ENCODE measurements at regions not wholly inside any gene's neighbourhood (a gene's known extent, or its start where the extent isn't known, plus 50 kb on each side); places are given as distances from the start of the nearest gene placed in this dataset.
"Not testable (repeated sequence)": the region's sequence is repeated elsewhere in the genome, so short reads cannot be mapped to it uniquely, and the experiment has no call there.

DNA sequence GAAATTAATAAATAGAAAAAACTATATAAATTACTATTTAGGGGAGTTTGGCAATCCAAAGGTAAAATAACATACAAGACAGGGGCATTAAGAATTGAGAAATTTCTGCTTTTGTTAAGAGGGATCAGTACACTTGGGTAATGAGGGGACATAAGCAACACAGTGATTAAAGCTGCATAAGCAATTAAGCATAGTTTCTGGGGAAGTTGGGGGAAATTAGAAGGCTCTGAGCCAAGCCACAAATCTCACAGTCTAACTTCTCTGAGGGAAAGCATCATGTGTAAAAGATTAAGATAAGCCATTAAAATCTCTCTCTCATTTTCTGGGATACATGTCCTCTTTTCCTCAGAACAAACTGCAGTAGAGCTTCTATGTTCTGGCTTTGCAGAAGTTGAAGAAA is 533.9 kb upstream of the LRFN5 start:
- no peak for DNase-seq (ENCODE audit: low read depth)

DNA sequence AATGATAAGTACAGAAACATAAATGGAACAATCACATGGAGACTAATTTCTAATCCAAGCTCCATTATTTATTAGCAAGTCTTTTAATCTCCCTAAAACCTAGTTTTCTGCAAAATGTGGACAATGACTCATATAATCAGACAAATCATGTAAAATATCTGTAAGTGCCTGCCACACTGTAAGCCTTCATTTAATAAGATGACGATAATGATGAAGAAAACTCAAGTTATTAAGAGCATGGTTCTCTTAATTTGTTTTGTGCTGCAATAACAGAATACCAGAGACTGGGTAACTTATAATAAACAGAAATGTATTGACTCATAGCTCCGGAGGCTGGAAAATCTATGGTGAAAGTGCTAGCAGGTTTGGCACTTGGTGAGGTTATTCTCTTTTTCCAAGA is 535.3 kb upstream of the LRFN5 start:
- no peak for DNase-seq (ENCODE audit: low read depth)

DNA sequence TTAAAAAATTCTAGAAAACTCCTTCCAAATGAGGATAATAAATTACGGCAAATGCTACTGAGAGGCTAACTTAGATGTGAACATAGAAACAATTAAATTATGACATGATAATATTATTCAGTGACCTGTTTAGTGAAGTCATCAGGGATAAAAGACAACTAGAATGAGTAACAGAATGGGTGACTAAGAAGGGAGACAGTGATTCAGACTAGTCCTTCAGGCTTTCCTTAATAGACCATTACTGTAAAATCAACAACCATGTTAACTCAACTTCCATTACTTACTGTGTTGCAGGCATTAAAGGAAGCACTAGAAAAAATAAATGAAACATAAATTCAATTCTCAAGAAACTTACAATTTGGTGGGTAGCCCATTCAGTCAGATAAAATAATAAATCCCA is 543.9 kb upstream of the LRFN5 start:
- no peak for DNase-seq (ENCODE audit: low read depth)

DNA sequence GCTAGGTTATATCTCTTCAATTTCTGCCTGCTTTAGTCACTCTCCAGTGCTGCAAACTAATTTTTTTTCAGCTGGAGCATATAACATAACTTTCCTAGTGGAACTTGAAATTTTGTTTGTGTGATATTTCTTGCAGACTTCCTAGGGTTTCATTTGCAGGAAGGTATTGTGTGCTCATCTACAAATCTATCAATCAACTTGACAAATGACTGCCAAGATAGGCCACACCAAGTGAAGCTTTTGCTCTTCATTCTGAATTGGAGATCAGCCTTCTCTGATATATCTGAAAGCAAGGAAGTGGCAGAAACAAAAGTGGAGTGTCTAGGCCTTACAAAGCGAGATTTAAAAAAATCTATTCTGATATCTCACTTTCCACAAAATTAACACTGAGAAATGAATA is 551.1 kb upstream of the LRFN5 start:
- no peak for DNase-seq (ENCODE audit: low read depth)

DNA sequence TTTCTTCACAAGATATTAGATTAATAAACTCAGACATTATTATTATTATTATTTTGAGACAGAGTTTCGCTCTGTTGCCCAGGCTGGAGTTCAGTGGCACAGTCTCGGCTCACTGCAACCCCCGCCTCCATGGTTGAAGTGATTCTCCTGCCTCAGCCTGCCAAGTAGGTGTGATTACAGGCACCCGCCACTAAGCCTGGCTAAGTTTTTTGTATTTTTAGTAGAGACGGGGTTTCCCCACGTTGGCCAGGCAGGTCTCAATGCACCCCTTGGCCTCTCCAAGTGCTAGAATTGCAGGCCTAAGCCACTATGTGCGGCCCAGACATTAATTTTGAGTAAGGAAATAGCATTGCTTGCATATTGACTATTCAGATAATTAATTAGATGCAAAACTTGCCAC is 554.9 kb upstream of the LRFN5 start:
- DNase-seq (ENCODE audit: low read depth), result no peak

DNA sequence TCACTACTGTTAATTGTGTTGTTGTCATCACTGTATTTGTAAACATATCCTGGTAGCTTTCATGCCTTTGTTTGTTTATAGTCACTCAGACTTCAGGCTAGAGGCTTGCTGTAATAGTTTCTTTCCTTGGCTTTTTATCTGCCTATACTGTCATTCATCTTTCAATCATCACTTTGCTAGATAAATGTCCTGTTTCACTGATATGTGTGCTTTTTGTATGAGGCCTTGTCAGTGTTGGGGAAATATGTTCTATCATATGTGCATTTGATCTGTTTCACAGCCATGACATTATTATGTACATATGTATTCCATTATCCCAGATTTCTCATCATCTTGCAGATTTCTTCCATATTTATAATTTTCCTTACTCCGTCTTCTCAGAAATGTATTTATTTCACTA is 558.9 kb upstream of the LRFN5 start:
- DNase-seq (ENCODE audit: low read depth), result no peak

DNA sequence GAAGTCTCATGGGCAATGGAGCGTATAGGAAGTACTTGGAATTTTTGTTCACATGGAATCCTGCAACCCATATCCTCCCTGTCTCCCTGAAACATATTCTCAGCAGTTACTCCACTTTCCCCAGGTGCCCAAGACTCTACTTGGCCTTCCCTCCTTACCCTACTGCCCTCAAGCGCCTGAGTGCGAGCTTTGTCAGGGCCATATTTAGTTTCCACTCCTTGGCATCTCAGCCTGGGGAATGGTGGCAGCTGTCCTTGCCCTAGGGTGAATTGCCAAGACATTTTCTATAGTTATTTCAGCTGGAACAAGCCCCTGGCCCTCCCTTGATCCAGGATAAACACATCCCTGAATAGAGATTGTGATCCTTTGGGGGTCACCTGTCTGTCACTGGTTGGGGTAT is 569.3 kb upstream of the LRFN5 start:
- no peak for DNase-seq (ENCODE audit: low read depth)

DNA sequence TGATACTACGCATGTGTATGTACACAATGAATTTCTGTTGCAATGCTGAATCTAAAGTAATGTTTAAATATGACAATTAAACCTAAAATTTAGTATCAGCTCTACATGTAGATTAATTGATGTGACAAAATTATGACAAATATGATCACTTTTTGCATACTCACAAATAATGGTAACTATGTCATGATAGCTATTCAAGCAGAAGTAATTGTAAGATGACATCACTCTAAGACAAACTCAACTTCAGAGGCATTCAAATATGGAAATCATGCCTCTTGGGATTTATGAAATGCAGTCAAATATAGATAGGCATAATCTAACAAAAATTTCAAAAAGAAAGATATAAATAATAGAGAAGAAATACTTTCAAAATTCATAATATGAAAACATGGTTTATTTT is 571.7 kb upstream of the LRFN5 start:
- DNase-seq (ENCODE audit: low read depth), result no peak

DNA sequence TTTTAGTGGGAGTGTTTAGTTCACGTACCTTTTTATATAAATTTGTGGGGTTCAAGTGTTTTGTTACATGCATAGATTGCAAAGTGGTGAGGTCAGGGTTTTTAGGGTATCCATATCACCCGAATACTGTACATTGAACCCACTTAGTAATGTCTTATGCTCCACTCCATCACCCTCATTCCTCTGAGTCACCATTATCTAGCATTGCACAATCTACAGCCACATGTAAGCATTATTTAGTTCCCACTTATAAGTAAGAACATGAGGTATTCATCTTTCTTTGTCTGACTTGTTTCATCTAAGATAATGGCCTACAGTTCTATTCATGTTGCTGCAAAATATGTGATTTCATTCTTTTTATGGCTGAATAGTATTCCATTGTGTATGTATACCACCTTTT is 583.7 kb upstream of the LRFN5 start:
- DNase-seq (ENCODE audit: low read depth), result no peak

DNA sequence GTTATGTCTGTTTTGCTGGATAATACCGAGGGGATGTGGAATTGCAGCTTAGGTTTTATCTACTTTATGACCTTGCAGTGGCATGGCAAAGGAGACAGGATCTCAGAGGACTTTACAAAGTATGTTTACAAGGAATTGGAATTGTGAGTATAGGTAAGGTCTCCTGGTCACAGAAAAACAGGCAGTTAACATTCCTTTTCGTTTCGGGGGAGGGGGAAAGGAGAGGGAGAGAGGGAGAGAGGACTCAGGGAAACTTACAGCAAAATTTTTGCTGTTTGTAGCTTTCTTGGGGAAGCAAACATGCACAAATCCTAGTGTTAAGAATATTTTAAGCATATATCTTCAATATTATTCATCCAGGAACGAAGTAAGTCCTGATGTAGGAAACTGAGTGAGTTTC is 590.5 kb upstream of the LRFN5 start:
- no peak for DNase-seq (ENCODE audit: low read depth)

DNA sequence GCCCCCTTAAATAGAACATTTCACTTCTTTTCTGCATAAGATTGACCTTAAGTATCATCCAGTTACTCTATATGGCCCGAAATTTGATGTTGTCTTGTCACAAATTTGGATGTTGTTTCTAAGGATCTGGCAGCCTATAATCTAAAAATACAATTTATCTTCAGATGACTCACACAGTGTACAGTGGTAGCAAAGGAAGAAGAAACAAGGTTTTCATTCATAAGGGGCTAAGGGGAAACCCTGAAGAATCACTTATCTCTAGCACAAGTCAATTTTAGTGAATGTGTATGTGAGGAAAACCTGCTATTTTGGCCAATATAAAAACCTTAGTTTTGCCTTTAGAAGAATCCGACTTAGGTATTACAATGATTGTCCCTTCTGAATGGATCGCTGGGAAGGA is 606.3 kb upstream of the LRFN5 start:
- DNase-seq (ENCODE audit: low read depth), result no peak

DNA sequence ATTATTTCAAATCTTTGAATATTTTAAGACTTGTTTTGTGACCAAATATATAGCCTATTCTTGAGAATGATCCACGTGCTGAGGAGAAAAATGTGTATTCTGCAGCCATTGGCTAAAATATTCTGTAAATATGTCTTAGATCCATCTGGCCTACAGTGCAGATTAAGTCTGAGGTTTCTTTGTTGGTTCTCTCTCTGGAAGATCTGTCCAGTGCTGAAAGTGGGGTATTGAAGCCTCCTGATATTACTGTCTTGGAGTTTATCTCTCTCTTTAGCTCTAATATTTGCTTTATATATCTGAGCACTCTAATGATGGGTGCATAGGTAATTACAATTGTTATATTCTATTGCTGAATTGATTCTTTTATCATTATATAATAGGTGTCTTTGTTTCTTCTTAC is 617.4 kb upstream of the LRFN5 start:
- no peak for DNase-seq (ENCODE audit: low read depth)

DNA sequence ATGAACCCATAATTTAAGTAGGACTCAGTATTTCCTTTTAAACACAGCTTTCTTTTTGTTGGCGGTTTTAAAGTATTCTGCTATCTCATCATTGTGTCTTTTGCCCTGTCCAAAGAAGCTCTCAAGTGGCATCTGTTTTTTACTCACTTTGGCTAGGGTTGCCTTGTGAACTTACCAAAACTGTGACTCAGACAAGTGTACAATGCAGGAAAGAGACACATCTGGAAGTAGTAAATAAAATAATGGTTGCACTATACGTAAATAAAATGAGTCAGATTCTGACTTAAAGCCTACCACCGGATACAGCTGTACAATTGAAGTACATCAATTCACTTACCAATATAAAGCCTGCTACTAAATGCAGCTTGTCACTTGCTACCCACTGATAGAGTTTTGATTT is 619.2 kb upstream of the LRFN5 start:
- no peak for DNase-seq (ENCODE audit: low read depth)

DNA sequence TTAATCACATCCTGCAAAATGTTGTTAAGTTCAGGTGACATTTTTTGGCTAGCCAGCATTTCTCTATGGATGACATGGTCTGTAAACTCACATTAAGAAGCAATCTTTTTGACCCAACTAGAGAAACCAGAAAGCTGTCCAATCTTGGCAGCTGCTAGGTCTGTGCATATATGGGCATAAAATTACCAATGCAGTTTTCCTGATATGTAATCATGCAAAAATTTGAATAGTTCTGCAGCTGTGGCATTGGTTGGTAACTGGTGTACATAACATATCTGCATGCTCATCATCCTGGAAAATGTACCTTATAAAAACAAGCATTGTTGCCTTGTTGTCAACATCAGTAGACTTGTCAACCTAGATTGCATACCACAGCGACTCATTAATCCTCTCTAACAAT is 620.0 kb upstream of the LRFN5 start:
- no peak for DNase-seq (ENCODE audit: low read depth)

DNA sequence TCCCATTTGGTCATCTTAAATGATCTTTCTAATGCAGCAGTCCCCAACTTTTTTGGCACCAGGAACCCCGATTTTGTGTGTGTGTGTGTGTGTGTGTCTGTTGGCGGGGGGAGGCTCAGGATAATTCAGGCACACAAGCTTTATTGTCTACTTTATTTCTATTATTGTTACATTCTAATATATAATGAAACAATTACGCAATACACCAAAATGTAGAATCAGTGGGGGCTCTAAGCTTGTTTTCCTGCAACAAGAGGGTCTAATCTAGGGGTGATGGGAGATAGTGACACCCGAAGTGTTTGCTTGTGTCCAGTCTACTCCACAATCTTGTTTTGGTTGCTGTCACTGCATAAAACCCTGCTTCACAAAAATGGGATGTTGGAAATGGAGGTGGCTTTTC is 621.1 kb upstream of the LRFN5 start:
- no peak for DNase-seq (ENCODE audit: low read depth)

DNA sequence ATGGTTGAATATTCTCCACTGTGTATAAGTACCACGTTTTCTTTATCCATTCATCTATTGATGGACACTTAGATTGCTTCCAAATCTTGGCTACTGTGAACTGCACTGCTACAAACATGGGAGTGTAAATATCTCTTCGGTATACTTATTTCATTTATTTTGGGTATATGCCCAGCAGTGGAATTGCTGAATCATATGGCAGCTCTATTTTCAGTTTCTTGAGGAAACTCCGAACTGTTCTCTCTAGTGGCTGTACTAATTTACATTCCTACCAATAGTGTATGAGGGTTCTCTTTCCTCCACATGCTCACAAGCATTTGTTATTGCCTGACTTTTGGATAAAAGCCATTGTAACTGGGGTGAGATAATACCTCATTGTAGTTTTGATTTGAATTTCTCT is 623.1 kb upstream of the LRFN5 start:
- DNase-seq (ENCODE audit: low read depth), result no peak

DNA sequence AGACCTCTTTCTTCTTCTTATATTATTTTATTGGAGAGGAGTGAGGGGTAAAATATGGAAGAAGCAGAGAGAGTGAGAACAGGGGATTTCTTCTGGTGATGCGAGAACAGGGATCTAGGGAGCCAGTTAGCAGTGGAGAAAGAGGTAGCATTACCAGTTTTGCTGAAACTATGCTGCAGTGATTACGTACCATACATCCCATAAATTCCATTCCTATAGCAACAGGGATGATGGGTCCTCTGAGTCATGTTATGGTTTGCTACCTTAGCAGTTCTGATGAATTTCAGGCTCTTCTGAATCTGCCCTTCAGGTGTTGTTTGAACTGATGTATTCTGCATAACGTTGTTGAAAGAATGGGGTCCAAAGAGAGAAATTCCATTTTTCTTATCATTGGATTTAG is 625.4 kb upstream of the LRFN5 start:
- no peak for DNase-seq (ENCODE audit: low read depth)

DNA sequence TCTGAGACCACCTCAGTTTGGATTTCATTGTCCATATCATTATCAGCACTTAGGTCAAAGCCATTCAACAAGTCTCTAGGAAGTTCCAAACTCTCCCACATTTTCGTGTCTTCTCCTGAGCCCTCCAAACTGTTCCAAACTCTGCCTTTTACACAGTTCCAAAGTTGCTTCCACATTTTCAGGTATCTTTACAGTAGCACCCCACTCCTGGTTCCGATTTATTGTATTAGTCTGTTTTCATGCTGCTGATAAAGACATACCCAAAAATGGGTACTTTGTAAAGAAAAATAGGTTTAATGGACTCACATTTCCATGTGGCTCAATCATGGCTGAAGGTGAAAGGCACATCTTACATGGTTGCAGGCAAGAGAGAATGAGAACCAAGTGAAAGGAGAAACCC is 646.4 kb upstream of the LRFN5 start:
- not testable (repeated sequence) for DNase-seq (ENCODE audit: low read depth)

DNA sequence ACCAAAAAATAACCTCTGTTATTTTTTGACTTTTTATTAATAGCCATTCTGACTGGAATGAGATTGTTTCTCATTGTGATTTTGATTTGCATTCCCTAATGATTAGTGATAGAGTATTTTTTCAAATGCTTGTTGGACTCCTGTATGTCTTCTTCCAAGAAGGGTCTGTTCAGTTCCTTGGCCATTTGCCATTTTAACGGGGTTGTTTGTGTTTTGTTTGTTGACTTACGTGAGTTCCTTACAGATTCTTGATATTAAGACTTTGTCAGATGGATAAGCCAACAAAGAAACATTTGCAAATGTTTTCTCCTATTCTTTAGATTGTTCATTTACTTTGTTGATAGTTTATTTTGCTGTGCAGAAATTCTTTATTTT is 651.6 kb upstream of the LRFN5 start:
- no peak for DNase-seq (ENCODE audit: low read depth)

DNA sequence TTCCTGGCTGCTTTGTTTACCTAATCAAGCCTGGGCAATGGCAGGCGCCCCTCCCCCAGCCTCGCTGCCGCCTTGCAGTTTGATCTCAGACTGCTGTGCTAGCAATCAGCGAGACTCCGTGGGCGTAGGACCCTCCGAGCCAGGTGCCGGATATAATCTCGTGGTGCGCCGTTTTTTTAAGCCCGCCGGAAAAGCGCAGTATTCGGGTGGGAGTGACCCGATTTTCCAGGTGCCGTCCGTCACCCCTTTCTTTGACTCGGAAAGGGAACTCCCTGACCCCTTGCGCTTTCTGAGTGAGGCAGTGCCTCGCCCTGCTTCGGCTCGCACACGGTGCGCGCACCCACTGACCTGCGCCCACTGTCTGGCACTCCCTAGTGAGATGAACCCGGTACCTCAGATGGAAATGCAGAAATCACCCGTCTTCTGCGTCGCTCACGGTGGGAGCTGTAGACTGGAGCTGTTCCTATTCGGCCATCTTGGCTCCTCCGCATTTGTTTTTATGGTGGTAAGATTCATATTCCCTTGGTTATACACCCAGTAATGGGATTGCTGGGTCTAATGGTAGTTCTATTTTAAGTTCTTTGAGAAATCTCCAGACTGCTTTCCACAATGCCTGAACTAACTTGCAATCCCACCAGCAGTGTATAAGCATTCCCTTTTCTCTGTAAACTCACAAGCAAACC is 652.1 kb upstream of the LRFN5 start:
- not testable (repeated sequence) for DNase-seq (ENCODE audit: low read depth)

DNA sequence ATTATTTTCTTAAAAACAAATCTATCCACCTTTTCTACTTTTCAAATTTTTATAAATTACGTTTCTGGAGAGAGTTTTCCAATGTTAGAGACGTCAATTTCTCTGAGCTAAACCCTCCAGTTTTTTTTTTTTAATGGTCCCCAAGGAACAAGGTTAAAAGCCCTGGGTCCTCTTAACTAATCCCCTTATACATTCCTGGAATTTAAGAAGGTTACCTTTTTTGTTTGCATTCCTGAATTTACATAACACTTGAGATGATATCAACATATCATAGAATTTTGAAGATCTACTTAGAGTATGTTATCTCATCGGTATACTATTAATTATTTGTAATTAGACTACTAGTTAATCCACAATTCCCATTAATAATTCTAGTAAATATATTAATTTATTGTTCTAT is 662.2 kb upstream of the LRFN5 start:
- no peak for DNase-seq (ENCODE audit: low read depth)

DNA sequence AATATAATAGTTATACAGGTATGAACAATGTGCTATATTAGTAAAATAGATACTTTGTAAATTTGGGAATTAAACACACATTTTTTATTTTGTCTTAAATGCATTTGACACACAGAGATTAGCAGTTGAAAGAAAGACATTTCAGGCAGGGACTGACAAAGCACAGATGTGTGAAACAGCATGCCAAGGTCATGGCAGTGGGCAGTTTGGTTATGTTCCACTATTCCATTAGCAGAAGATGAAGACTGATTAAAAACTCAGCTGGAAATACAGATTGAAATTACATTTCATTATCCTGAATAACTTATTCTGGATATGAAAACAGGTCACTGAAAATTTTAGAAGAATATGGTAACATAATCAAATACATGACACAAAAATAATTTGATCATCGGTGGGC is 669.8 kb upstream of the LRFN5 start:
- no peak for DNase-seq (ENCODE audit: low read depth)

DNA sequence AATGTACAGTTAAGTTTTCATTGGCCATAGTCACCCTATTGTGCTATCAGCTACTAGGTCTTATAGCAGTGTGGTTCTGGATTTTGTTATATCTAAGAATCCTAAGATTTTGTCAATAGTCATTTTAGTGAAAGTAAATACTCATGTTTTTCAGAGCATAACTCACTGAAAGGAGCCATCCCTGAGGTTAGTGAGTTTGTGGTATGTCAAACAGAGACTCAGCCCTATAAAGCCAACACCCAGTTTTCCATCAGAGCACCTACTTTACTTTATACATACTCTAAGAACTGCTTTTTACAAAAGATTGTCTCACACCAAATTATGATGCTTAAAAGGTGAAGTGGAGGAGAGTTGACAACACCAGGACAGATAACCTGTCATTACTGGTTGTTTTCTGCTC is 686.3 kb upstream of the LRFN5 start:
- no peak for DNase-seq (ENCODE audit: low read depth)

DNA sequence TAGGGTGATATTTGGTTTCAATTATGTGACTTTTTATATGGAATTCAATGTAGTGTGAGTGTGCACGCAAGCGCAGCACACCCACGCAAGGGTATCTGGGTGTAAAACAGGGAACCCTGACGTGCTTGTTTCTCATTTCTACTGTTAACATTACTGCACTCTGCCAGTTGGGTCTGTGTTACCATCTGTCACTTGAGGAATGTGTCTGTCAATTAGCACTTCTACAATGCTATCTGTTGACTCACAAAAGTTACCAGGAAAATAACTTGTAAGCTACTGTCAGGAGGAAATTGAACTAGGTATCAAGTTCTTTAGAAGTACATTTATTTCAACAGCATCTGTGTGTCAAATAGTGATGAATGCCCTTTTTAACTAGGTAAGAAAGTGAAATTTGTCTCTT is 695.5 kb upstream of the LRFN5 start:
- DNase-seq (ENCODE audit: low read depth), result no peak

DNA sequence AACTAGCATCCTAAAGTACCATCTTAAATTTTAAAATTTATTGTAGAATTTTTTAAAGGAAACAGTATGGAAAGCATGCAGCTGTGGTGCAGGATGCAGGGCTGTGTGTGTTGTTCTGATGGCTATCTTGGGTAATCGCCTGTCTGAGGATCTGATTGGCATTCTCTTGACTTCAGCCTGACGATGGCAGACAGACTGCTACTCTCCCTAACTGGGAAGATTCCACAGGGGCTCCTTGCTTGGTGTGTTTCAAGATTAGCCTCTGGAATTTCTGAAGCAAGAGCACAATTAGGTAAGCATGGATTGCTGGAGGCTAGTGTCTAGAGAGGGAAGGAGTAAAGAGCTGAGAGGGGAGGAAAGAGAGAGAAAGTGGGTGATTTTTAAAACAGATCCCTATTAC is 696.8 kb upstream of the LRFN5 start:
- DNase-seq (ENCODE audit: low read depth), result no peak

All from GM04503 (cell line).